BJ (cell line): ENCODE measurements at regions not wholly inside any gene's neighbourhood (a gene's known extent, or its start where the extent isn't known, plus 50 kb on each side); places are given as distances from the start of the nearest gene placed in this dataset.

ENCODE experiments used
- CTCF ChIA-PET: fragments of 350-600 bp; formaldehyde crosslinking; extraction: SDS; loops from one replicate; lab custom pipeline; 2021; ENCODE audit warnings: antibody characterized with exemption, inconsistent platforms; lab: Yijun Ruan, JAX
- POLR2A ChIA-PET: fragments of 300-600 bp; sonication (Branson Sonifier 250); formaldehyde crosslinking; extraction: SDS; loops from one replicate; lab custom pipeline; 2021; ENCODE audit warnings: antibody characterized with exemption; lab: Charles Lee
- DNase-seq: peaks from one replicate; pipeline ENCODE4 v3.0.0-alpha.2; 2011; ENCODE audit warnings: low read depth
- H3K27me3 ChIP-seq: 2 replicates; pipeline ENCODE4 v1.6.0; 2011; ENCODE audit warnings: low read length; ENCODE audit not compliant: control insufficient read depth, insufficient read depth
- H3K36me3 ChIP-seq: 2 replicates; pipeline ENCODE4 v1.5.1; 2011; ENCODE audit warnings: low read length; ENCODE audit not compliant: control insufficient read depth, insufficient read depth
- H3K4me3 ChIP-seq: 2 replicates; pipeline ENCODE4 v1.5.1; 2011; ENCODE audit warnings: low read depth, mild to moderate bottlenecking, control low read depth, low read length
- TF ChIP-seq, protein P1 (sequence below): IDR thresholded peaks from 2 replicates; pipeline ENCODE4 v1.5.1; 2011; ENCODE audit warnings: low read depth, mild to moderate bottlenecking, control low read depth, inconsistent platforms, low read length, moderate library complexity; ENCODE audit not compliant: insufficient read depth

DNA sequence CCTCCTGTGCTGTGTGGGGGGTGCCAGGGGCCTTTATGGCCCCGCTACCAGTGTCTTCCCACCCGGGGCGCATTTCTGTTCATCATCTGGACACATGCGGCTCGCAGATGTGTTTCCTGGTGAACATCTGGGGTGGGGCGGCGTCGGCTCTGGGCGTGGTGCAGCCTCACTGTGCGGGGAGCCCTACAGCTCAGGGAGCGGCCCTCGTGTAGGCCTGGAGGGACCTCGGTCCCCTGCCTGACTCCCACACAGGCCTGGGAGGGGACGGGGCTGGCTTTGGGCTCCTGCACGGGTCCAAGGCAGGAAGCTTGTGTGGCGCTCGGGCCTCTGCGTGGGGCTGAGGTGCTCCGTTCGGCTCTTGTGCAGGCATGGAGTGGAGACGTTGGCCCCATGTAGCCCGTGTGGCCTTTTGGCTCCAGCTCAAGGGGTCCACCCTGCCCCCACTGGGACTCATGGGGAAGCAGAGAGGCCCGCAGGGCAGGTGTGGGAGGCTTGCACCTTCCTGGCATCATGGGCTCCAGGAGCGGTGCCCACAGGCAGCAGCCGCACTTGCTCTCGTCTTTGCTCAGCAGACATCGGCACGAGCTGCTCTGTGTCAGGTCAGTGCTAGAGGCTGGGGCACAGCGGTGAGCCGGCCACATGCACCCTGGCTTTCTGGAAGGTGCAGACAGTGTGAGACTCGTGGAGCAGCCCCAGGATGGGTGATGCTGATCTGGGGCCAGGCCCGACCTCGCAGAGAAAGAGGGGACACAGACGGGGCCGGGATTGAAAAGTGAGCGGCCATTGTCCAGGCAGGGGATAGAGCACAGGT lies 90.1 kb upstream of the ACTRT2 start:
- no peaks in the 10 kb centered on the region for H3K36me3 ChIP-seq
- ChIA-PET POLR2A (no interaction called here), CTCF (no interaction called here)
- no peaks in the 10 kb centered on the region for H3K27me3 ChIP-seq
- TF ChIP-seq, protein P1, sequence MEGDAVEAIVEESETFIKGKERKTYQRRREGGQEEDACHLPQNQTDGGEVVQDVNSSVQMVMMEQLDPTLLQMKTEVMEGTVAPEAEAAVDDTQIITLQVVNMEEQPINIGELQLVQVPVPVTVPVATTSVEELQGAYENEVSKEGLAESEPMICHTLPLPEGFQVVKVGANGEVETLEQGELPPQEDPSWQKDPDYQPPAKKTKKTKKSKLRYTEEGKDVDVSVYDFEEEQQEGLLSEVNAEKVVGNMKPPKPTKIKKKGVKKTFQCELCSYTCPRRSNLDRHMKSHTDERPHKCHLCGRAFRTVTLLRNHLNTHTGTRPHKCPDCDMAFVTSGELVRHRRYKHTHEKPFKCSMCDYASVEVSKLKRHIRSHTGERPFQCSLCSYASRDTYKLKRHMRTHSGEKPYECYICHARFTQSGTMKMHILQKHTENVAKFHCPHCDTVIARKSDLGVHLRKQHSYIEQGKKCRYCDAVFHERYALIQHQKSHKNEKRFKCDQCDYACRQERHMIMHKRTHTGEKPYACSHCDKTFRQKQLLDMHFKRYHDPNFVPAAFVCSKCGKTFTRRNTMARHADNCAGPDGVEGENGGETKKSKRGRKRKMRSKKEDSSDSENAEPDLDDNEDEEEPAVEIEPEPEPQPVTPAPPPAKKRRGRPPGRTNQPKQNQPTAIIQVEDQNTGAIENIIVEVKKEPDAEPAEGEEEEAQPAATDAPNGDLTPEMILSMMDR, result no peak
- DNase-seq, result no peak
- H3K4me3 ChIP-seq, result no peak overlapping the region

DNA sequence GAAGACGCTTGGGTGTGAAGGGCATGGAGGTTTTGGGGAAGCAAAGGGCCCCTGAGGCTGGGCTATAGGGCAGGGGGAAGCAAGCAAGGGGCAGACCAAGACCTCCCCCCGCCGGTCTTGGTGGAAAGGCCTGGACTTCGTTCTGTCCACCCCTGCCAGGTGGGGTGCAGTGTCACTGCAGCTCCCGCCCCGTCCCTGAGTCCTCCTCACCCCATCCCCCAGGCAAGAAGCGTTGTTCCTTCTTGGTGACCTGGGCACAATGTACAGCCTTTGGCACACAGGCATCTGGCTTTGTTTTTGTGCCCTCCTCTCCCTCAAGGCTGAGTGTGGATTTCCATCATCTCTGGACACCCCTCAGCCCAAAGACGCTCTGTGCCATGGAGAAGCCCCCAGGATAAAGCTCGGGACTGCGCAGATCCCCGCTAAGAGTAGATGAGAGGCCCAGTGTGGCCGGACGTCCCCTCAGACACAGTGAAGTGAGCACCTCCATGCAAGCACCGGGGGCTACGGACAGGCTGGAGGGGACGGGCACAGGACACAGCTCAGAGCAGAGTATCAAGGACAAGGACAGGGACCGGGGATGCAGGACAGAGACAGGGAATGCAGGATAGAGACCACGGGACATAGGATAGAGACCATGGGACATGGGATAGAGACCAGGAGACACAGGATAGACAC lies 89.4 kb upstream of the ACTRT2 start:
- Histone ChIP-seq H3K27me3 (no peaks in the 10 kb centered on the region), H3K4me3 (no peak overlapping the region), H3K36me3 (no peaks in the 10 kb centered on the region)
- TF ChIP-seq, protein P1, result no peak
- ChIA-PET CTCF (no interaction called here), POLR2A (no interaction called here)
- DNase-seq, result no peak

DNA sequence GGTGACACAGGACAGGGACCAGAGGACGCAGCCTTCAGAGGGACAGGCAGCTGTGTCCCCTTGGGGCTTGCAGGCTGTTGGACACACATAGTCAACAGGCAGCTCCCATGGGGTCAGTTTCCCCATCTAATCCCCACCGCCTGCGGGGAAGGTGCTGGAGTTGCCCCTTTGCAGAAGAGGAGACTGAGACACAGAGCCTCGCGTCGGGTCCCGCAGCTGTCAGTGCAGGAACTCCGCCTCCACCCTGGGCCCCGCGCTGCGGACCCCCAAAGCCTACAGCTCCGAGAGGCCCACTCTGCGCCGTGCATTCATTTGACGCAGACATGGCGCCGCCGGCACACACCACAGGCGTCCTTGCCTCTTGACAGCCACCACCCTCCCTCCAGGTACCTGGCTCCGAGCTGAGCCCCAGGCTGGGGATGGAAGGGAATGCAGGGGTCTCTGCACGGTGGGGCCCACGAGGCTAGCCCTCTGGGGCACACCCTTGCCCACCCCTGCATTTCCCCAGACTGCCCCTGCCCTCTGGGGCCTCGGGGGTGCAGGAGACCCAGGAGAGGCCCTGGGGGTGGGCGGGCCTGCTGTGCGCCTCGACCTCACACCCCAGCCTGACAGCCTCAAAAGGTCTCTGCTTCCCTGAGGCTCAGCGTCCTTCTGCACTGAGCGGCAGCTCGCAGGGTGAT lies 88.5 kb upstream of the ACTRT2 start:
- ChIA-PET POLR2A (no interaction called here), CTCF (no interaction called here)
- Histone ChIP-seq H3K4me3 (no peak overlapping the region), H3K27me3 (no peaks in the 10 kb centered on the region), H3K36me3 (no peaks in the 10 kb centered on the region)
- TF ChIP-seq, protein P1, result no peak
- DNase-seq, result no peak

DNA sequence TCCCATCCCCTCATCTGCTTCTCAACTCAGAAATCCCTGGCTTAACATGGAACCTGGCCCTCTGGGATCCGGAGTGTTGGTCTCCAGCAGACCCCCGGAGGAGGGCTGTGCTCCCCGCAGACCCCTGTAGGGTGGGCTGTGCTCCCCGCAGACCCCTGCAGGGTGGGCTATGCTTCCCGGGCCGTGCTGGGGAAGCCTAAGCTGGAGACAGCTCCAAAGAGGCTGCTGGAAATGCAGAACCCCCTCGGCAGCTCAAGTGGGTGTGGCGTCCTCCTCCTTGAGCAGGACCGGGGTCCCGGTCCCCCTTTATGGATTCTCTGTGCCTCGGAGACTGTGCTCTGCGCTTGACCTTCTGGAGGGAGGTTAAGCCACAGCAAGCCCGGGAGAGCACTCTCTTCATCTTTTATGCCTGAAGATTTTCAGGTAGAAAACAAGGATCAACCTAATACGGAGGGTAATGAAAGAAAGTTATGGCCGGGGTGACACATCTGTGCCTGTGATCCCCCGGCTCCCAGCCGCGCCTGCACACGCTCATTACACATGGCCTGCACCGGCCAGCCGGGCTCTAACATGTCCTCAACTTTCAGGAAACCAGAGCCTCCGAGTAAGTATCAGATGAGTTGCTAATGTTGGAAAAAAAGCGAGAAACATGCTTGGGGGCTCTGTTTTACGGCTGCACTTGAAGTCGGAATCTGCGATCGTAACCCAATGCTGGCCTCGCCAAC lies 87.7 kb upstream of the ACTRT2 start:
- POLR2A ChIA-PET, result no interaction called here
- no peak for DNase-seq
- Histone ChIP-seq H3K27me3 (no peaks in the 10 kb centered on the region), H3K36me3 (no peaks in the 10 kb centered on the region), H3K4me3 (no peak overlapping the region)
- TF ChIP-seq, protein P1, result no peak
- CTCF ChIA-PET, result no interaction called here

DNA sequence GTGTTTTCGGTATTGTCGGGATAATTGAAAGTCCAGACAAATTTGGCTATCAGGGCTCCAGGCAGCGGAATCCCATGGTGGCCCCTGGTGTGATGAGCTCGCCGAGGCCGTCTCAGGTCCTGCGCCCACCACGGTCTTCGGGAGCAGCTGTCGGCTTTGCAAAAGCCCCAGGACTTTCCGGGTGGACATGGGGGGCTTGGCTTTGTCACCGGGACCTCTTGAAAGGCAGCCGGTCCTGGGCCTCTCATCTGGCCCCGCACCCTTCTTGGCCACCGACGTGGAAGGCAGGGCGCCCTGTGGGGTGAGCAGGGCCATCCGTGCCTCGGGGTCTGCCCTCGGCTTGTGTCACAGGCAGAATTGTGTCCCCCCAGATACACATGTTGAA lies 87.1 kb upstream of the ACTRT2 start:
- TF ChIP-seq, protein P1, result no peak
- H3K36me3 ChIP-seq, result no peaks in the 10 kb centered on the region
- no peaks in the 10 kb centered on the region for H3K27me3 ChIP-seq
- no peak for DNase-seq
- no peak overlapping the region for H3K4me3 ChIP-seq
- ChIA-PET POLR2A (no interaction called here), CTCF (no interaction called here)
